ENCODE measurements at regions not wholly inside any gene's neighbourhood (a gene's known extent, or its start where the extent isn't known, plus 50 kb on each side); places are given as distances from the start of the nearest gene placed in this dataset.
A peak's percentile ranks its signal among the peaks of the same experiment; 100 is the strongest.
"Not testable (repeated sequence)": the region's sequence is repeated elsewhere in the genome, so short reads cannot be mapped to it uniquely, and the experiment has no call there.

DNA sequence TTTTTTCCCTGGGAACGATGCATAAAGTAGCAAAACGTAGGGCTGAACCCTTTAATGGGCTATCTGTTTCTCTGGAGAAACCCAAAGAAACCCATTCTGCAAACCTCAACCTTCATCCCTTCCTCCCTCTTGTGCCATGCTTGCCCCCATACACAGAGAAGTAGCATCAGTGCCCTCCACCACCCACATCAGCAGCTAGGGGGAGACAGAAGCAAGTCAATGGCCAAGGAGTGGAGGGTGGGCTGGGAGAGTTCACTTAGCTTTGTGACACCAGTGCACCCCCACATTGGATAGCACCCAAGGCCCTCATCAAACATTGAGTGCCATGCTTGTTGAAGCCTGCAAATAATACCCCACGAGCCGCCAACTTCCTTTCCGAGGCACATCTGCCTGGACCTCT lies 282.4 kb downstream of the ABCC12 start:
- Histone ChIP-seq H3K27ac (ENCODE audit: low read depth, low read length) (no peak overlapping the region), H3K4me1 (ENCODE audit: insufficient read depth, low read length) (no peaks in the 10 kb centered on the region), H2AFZ (ENCODE audit: low read length) (no peak overlapping the region), H3K27me3 (ENCODE audit: insufficient read depth, low read length) (no peaks in the 10 kb centered on the region), H4K20me1 (ENCODE audit: insufficient read depth, low read length) (no peaks in the 10 kb centered on the region), H3K4me2 (ENCODE audit: insufficient read depth, low read length) (no peak overlapping the region), H3K36me3 (ENCODE audit: insufficient read depth, low read length) (no peaks in the 10 kb centered on the region), H3K4me3 (ENCODE audit: insufficient read depth, low read length) (no peak overlapping the region), H3K79me2 (ENCODE audit: insufficient read depth, low read length) (no peaks in the 10 kb centered on the region), H3K9me3 (ENCODE audit: low read depth, low read length) (no peaks in the 10 kb centered on the region)
- no peak for DNase-seq (ENCODE audit: insufficient read length, low spot score, missing footprints)
- TF ChIP-seq CTCF (IDR thresholded peaks at IDR 0.05; ENCODE audit: extremely low read depth, low read depth, low read length) = peak; percentile 33

GRCh38 chr16:47872225-47872624 lies 283.6 kb downstream of the ABCC12 start:
- DNase-seq (ENCODE audit: insufficient read length, low spot score, missing footprints) = no peak

DNA sequence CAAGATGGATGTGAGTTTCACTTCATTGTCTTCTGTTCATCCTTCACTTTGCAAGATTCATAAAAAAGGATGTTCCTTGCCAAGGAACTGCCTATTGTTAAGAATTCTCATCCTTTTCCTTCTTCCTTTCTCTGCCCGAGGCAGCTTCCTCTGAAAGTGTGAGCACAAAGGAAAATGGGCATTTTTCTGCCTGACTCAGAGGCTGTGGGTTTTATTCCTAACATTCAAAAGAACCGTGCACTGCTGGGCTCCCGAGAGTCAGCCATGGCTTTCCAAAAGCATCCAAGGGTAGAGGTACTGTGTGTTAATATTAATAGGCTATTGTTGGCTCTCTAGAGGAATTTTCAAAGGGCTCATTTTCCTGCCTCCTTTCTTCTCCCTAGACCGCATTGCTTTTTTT lies 289.4 kb downstream of the ABCC12 start:
- no peaks in the 10 kb centered on the region for H3K36me3 ChIP-seq (ENCODE audit: insufficient read depth, low read length)

More at GRCh38 chr16:47872225-47872624, 283.6 kb downstream of the ABCC12 start:
- Histone ChIP-seq H3K36me3 (ENCODE audit: insufficient read depth, low read length) (no peaks in the 10 kb centered on the region), H3K4me2 (ENCODE audit: insufficient read depth, low read length) (no peak overlapping the region), H3K9me3 (ENCODE audit: low read depth, low read length) (no peaks in the 10 kb centered on the region), H3K4me1 (ENCODE audit: insufficient read depth, low read length) (no peaks in the 10 kb centered on the region), H2AFZ (ENCODE audit: low read length) (no peak overlapping the region), H3K79me2 (ENCODE audit: insufficient read depth, low read length) (no peaks in the 10 kb centered on the region), H3K4me3 (ENCODE audit: insufficient read depth, low read length) (no peak overlapping the region), H4K20me1 (ENCODE audit: insufficient read depth, low read length) (no peaks in the 10 kb centered on the region), H3K27ac (ENCODE audit: low read depth, low read length) (no peak overlapping the region), H3K27me3 (ENCODE audit: insufficient read depth, low read length) (no peaks in the 10 kb centered on the region)
- no peak for TF ChIP-seq CTCF (IDR thresholded peaks at IDR 0.05; ENCODE audit: extremely low read depth, low read depth, low read length)

GRCh38 chr16:47865337-47865855 lies 290.4 kb downstream of the ABCC12 start:
- H3K36me3 ChIP-seq (ENCODE audit: insufficient read depth, low read length) = no peaks in the 10 kb centered on the region
- H3K27me3 ChIP-seq (ENCODE audit: insufficient read depth, low read length) = peaks cover 5% of the 10 kb centered on the region
- H2AFZ ChIP-seq (ENCODE audit: low read length) = no peak overlapping the region
- DNase-seq (ENCODE audit: insufficient read length, low spot score, missing footprints) = no peak
- no peaks in the 10 kb centered on the region for H3K4me1 ChIP-seq (ENCODE audit: insufficient read depth, low read length)
- no peaks in the 10 kb centered on the region for H3K79me2 ChIP-seq (ENCODE audit: insufficient read depth, low read length)
- TF ChIP-seq CTCF (IDR thresholded peaks at IDR 0.05; ENCODE audit: extremely low read depth, low read depth, low read length) = no peak
- H3K4me3 ChIP-seq (ENCODE audit: insufficient read depth, low read length) = no peak overlapping the region
- no peaks in the 10 kb centered on the region for H3K9me3 ChIP-seq (ENCODE audit: low read depth, low read length)
- H3K4me2 ChIP-seq (ENCODE audit: insufficient read depth, low read length) = no peak overlapping the region
- H4K20me1 ChIP-seq (ENCODE audit: insufficient read depth, low read length) = no peaks in the 10 kb centered on the region
- H3K27ac ChIP-seq (ENCODE audit: low read depth, low read length) = no peak overlapping the region

More for the DNA sequence above, 289.4 kb downstream of the ABCC12 start:
- DNase-seq (ENCODE audit: insufficient read length, low spot score, missing footprints) = no peak
- H3K27me3 ChIP-seq (ENCODE audit: insufficient read depth, low read length) = peaks cover 5% of the 10 kb centered on the region
- no peaks in the 10 kb centered on the region for H4K20me1 ChIP-seq (ENCODE audit: insufficient read depth, low read length)
- no peak overlapping the region for H2AFZ ChIP-seq (ENCODE audit: low read length)
- H3K9me3 ChIP-seq (ENCODE audit: low read depth, low read length) = no peaks in the 10 kb centered on the region
- H3K4me1 ChIP-seq (ENCODE audit: insufficient read depth, low read length) = no peaks in the 10 kb centered on the region
- no peak for TF ChIP-seq CTCF (IDR thresholded peaks at IDR 0.05; ENCODE audit: extremely low read depth, low read depth, low read length)
- H3K27ac ChIP-seq (ENCODE audit: low read depth, low read length) = no peak overlapping the region
- H3K79me2 ChIP-seq (ENCODE audit: insufficient read depth, low read length) = no peaks in the 10 kb centered on the region
- no peak overlapping the region for H3K4me3 ChIP-seq (ENCODE audit: insufficient read depth, low read length)
- no peak overlapping the region for H3K4me2 ChIP-seq (ENCODE audit: insufficient read depth, low read length)

- H3K4me3 ChIP-seq (ENCODE audit: insufficient read depth, low read length); H3K4me2 ChIP-seq (ENCODE audit: insufficient read depth, low read length); H3K27me3 ChIP-seq (ENCODE audit: insufficient read depth, low read length); H3K4me1 ChIP-seq (ENCODE audit: insufficient read depth, low read length); H4K20me1 ChIP-seq (ENCODE audit: insufficient read depth, low read length); DNase-seq (ENCODE audit: insufficient read length, low spot score, missing footprints); H3K27ac ChIP-seq (ENCODE audit: low read depth, low read length); H2AFZ ChIP-seq (ENCODE audit: low read length); H3K9me3 ChIP-seq (ENCODE audit: low read depth, low read length); H3K36me3 ChIP-seq (ENCODE audit: insufficient read depth, low read length); H3K79me2 ChIP-seq (ENCODE audit: insufficient read depth, low read length): not testable (repeated sequence)
These were observed 291.5 kb downstream of the ABCC12 start for GRCh38 chr16:47864262-47864661.
